Esophagus squamous epithelium (tissue), 5 donors: ENCODE measurements at regions not wholly inside any gene's neighbourhood (a gene's known extent, or its start where the extent isn't known, plus 50 kb on each side); places are given as distances from the start of the nearest gene placed in this dataset.

Experiments
- DNase-seq: peaks from one replicate; lab custom pipeline; 2025; lab: John Stamatoyannopoulos, UW
- H3K27ac ChIP-seq, 4 donors: fragments of 200-600 bp; sonication (generic); one replicate each; pipeline ENCODE4 v1.5.1; 2016 to 2019; ENCODE audit warnings: mild to moderate bottlenecking in 1 of 4
- H3K27me3 ChIP-seq, 4 donors: fragments of 200-600 bp; sonication (generic); 1 replicate in 3 of 4; 2 replicates in 1 of 4; pipeline versions ENCODE4 v1.5.1 to v1.6.0; 2017 to 2021; ENCODE audit warnings: antibody characterized with exemption in 1 of 4
- H3K36me3 ChIP-seq, 3 donors: fragments of 200-600 bp; sonication (generic); one replicate each; pipeline ENCODE4 v1.5.1; 2016 to 2019
- H3K4me1 ChIP-seq, 3 donors: fragments of 200-600 bp; sonication (generic); one replicate each; pipeline ENCODE4 v1.5.1; 2017 to 2019
- H3K4me3 ChIP-seq, 4 donors: fragments of 200-600 bp; sonication (generic); 1 replicate in 3 of 4; 2 replicates in 1 of 4; pipeline ENCODE4 v1.5.1; 2016 to 2019; ENCODE audit warnings: mild to moderate bottlenecking in 2 of 4, moderate library complexity in 1 of 4
- H3K9me3 ChIP-seq, 3 donors: fragments of 200-600 bp; sonication (generic); one replicate each; pipeline ENCODE4 v1.5.1; 2016 to 2019
- POLR2A ChIP-seq, 4 donors: fragments of 450-650 bp; IDR thresholded peaks; one replicate each; pipeline ENCODE4 v1.6.1; 2017; ENCODE audit warnings: antibody characterized with exemption in 4 of 4, mild to moderate bottlenecking in 4 of 4, moderate library complexity in 3 of 4
- WGBS, 2 donors: methylation state at CpG; one replicate each; pipeline ENCODE4 v1.1.5; 2018; 5-methylcytosine and 5-hydroxymethylcytosine counted together
- intact Hi-C: fragments of 100-400 bp; cut with DNase I; formaldehyde crosslinking; loops from one replicate; pipeline ENCODE4 v1.15.0; 2022
- TF ChIP-seq, protein P1 (sequence below), 6 experiments: fragments of 450-650 bp in 4 of 6; fragments of 200-600 bp in 2 of 6; sonication (generic) in 2 of 6; IDR thresholded peaks; one replicate each; pipeline ENCODE4 v1.5.1; 2016 to 2019; ENCODE audit warnings: antibody characterized with exemption in 6 of 6, mild to moderate bottlenecking in 4 of 6, moderate library complexity in 4 of 6
- donor health status: DM: yes; HTN: yes; CAD: no.

DNA sequence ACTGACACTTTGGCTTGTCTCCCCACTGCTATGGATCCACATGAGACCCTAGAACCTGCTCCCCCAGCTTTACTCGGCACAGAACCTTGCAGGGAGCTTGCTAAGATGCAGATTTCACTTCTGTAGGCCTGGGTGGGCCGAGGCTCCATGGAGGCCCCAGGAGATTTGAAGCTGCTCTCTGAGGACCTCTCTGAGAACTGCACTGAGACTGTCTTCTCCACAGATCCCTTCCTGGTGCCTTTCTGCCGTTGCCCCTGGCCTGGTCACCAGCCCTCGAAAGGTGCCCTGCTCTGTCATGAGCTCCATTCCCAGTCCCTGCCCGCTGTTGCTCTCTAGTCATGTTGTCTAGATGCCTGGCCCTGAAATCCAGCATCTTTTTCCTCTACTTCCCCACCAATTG is 588.4 kb downstream of the AJAP1 start:
- WGBS, 2 donors = 54 to 70% methylated on average over 5 of the region's 5 CpGs
- DNase-seq = no peak
- TF ChIP-seq, protein P1, sequence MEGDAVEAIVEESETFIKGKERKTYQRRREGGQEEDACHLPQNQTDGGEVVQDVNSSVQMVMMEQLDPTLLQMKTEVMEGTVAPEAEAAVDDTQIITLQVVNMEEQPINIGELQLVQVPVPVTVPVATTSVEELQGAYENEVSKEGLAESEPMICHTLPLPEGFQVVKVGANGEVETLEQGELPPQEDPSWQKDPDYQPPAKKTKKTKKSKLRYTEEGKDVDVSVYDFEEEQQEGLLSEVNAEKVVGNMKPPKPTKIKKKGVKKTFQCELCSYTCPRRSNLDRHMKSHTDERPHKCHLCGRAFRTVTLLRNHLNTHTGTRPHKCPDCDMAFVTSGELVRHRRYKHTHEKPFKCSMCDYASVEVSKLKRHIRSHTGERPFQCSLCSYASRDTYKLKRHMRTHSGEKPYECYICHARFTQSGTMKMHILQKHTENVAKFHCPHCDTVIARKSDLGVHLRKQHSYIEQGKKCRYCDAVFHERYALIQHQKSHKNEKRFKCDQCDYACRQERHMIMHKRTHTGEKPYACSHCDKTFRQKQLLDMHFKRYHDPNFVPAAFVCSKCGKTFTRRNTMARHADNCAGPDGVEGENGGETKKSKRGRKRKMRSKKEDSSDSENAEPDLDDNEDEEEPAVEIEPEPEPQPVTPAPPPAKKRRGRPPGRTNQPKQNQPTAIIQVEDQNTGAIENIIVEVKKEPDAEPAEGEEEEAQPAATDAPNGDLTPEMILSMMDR (IDR thresholded peaks at IDR 0.05) = no peak
- no peak for TF ChIP-seq POLR2A (IDR thresholded peaks at IDR 0.05)
- Histone ChIP-seq H3K4me1 (no peaks in the 10 kb centered on the region), H3K4me3 (no peak overlapping the region), H3K36me3 (no peaks in the 10 kb centered on the region), H3K27me3 (peaks cover 0 to 43% (median 0%) of the 10 kb centered on the region in 4 donors), H3K9me3 (peaks cover 0 to 6% (median 0%) of the 10 kb centered on the region in 3 donors), H3K27ac (no peak overlapping the region)
- intact Hi-C loops = no loop called here

DNA sequence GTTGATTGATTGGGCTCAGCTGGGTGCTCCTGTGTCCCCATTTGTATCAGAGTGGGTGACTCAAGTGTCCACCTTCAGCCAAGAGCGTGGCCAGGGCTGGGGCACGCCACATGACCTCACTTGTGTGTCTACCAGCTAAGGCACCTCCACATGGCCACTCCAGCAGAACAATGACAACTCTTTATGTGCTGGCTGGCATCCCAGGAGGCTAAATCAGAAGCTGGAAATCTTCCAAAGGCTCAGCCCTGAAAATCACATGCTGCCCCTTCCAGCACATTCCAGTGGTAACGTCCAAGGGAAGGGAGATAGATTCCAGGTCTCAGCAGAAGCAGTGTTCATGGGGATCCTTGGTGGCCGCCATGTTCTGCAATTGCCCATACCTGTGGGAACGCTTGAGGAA is 585.5 kb downstream of the AJAP1 start:
- H3K4me3 ChIP-seq = no peak overlapping the region

DNA sequence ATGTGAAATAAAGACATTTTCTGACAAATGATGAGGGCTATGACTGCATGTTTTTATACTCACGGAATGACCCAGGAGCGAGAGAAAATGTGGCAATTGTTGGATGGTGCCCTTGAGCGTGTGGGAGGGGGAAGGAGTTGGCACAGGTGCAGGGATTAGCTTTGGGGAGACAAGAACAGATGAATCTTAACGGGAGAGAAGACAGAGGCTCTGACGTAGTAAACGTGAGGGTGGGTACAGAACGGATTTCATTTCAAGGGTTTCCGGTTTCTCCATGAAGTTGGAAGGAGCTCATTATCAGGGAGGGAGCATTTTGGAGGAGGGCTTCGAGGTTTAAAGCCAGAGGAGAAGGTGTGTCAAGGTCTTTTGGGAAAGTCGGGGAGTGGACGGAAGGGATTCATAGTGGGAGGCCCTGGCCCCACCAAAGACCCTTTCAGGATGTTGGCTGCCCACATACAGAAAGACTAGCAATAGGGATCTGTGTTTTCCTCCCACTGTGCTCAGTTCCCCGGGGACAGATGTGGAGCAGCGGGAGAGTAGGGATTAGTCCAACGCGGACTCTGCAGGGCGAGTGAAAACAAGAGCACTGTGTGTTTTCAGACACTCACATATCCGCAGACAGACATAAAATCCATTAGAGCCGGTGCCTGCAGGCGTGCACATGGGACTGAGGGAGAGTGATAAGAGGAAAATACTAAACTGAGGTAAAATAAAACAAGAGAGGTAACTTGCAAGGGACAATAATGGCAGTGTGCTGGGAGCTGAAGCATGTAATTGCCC is 584.1 kb downstream of the AJAP1 start:
- TF ChIP-seq POLR2A (IDR thresholded peaks at IDR 0.05) = no peak
- TF ChIP-seq, protein P1 (IDR thresholded peaks at IDR 0.05) = no peak
- no peaks in the 10 kb centered on the region for H3K4me1 ChIP-seq
- H3K36me3 ChIP-seq = no peaks in the 10 kb centered on the region
- H3K27me3 ChIP-seq = peaks cover 0 to 57% (median 0%) of the 10 kb centered on the region in 4 donors
- intact Hi-C loops = no loop called here
- H3K9me3 ChIP-seq = peaks cover 0 to 6% (median 0%) of the 10 kb centered on the region in 3 donors
- 73 to 78% methylated on average over 19 of the region's 19 CpGs for WGBS, 2 donors
- DNase-seq = no peak
- H3K4me3 ChIP-seq = no peak overlapping the region
- H3K27ac ChIP-seq = no peak overlapping the region

More for the DNA sequence above, 585.5 kb downstream of the AJAP1 start:
- no peak overlapping the region for H3K27ac ChIP-seq
- no peak for TF ChIP-seq POLR2A (IDR thresholded peaks at IDR 0.05)
- TF ChIP-seq, protein P1 (IDR thresholded peaks at IDR 0.05) = no peak
- H3K9me3 ChIP-seq = peaks cover 0 to 6% (median 0%) of the 10 kb centered on the region in 3 donors
- H3K4me1 ChIP-seq = no peaks in the 10 kb centered on the region
- intact Hi-C loops = no loop called here
- WGBS, 2 donors = 56 to 70% methylated on average over 3 to 4 of the region's 5 CpGs
- H3K27me3 ChIP-seq = peaks cover 0 to 51% (median 0%) of the 10 kb centered on the region in 4 donors
- no peak for DNase-seq
- no peaks in the 10 kb centered on the region for H3K36me3 ChIP-seq

DNA sequence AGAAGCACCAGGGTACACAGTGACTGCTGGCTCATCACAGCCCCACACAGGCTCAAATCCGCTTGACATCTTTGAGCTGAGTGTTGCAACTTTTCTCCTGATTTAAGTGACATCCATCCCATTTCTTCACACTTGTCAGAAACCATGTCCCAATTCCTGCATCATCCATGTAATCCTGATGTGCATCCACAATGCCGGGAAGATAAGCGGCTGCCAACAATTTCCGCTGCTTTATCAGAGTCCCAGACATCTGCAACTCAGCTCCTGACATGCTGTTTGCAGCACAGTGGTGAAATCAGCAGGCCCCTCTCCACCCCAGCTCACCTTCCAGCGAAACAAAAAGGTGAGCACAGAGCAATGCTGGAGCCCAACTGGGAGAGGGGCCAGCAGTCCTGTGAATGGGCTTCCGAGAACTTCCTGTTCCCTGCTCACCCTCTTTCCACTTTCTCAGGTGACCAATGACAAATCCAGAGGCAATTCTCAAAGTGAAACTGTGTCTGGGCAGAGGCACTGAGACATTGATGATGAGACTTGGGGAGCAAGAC is 581.0 kb downstream of the AJAP1 start:
- no peak overlapping the region for H3K4me3 ChIP-seq
- H3K4me1 ChIP-seq = no peaks in the 10 kb centered on the region
- no peak for DNase-seq
- peaks cover 0 to 15% (median 0%) of the 10 kb centered on the region in 3 donors for H3K9me3 ChIP-seq
- intact Hi-C loops = no loop called here
- H3K27ac ChIP-seq = no peak overlapping the region
- H3K27me3 ChIP-seq = peaks cover 0 to 45% (median 0%) of the 10 kb centered on the region in 4 donors
- no peaks in the 10 kb centered on the region for H3K36me3 ChIP-seq
- WGBS, 2 donors = 73 to 75% methylated on average over 4 of the region's 6 CpGs
- TF ChIP-seq, protein P1 (IDR thresholded peaks at IDR 0.05) = no peak
- no peak for TF ChIP-seq POLR2A (IDR thresholded peaks at IDR 0.05)

DNA sequence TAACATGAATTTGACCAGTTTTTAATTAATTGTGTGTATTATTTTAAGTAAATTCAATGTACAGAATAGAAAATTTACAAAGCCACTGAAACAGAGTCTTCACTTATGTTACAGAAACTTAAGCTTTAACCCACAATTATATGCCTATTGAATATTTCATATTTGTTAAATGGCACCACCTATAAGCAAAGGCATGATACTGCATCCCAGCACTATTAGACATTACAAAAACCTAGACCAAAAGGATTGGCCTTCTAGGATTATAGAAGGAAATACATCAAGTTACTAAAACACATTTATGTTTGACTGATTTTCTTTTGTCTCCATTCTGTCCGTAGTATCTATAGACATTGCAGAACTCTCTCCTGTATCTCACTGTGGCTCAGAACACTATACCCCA is 578.1 kb downstream of the AJAP1 start:
- no peak for TF ChIP-seq POLR2A (IDR thresholded peaks at IDR 0.05)
- TF ChIP-seq, protein P1 (IDR thresholded peaks at IDR 0.05) = no peak
- H3K4me3 ChIP-seq = no peak overlapping the region
- H3K4me1 ChIP-seq = no peaks in the 10 kb centered on the region
- H3K9me3 ChIP-seq = peaks cover 0 to 8% (median 0%) of the 10 kb centered on the region in 3 donors
- H3K27me3 ChIP-seq = peaks cover 0 to 49% (median 0%) of the 10 kb centered on the region in 4 donors
- H3K36me3 ChIP-seq = no peaks in the 10 kb centered on the region
- no peak overlapping the region for H3K27ac ChIP-seq
- no peak for DNase-seq
- WGBS, 2 donors = 91 to 93% methylated on average over 1 of the region's 1 CpG
- intact Hi-C loops = no loop called here
